ENCODE measurements at regions not wholly inside any gene's neighbourhood (a gene's known extent, or its start where the extent isn't known, plus 50 kb on each side); places are given as distances from the start of the nearest gene placed in this dataset.

- ATAC-seq (no peak), DNase-seq (no peak)
- H3K4me3 ChIP-seq, result no peak overlapping the region
- no peaks in the 10 kb centered on the region for H3K4me1 ChIP-seq
- H3K36me3 ChIP-seq (replicated peaks in 1 of 2; ENCODE audit: insufficient read depth in 1 of 2, low read depth in 2 of 2), result no peaks in the 10 kb centered on the region
- no peak overlapping the region for H3K27ac ChIP-seq
- H3K9me3 ChIP-seq, result no peaks in the 10 kb centered on the region
- intact Hi-C loops (cut with DNase I), result no loop called here
- TF ChIP-seq POLR2A (IDR thresholded peaks at IDR 0.05), result no peak
- no peak for TF ChIP-seq CTCF (IDR thresholded peaks at IDR 0.05)
- 56 to 91% methylated on average over 2 of the region's 2 CpGs for WGBS, 2 donors
- H3K27me3 ChIP-seq, result no peaks in the 10 kb centered on the region
Observed at GRCh38 chr1:239655023-239655422, 268.7 kb downstream of the CHRM3 start.

- no peaks in the 10 kb centered on the region for H3K9me3 ChIP-seq
- H3K27me3 ChIP-seq, result no peaks in the 10 kb centered on the region
- DNase-seq (no peak), ATAC-seq (no peak)
- TF ChIP-seq POLR2A (IDR thresholded peaks at IDR 0.05), result no peak
- H3K4me3 ChIP-seq, result no peak overlapping the region
- no peak overlapping the region for H3K27ac ChIP-seq
- no peaks in the 10 kb centered on the region for H3K4me1 ChIP-seq
- intact Hi-C loops (cut with DNase I), result no loop called here
- no peaks in the 10 kb centered on the region for H3K36me3 ChIP-seq (replicated peaks in 1 of 2; ENCODE audit: insufficient read depth in 1 of 2, low read depth in 2 of 2)
- WGBS, 2 donors, result 85 to 90% methylated on average over 2 of the region's 2 CpGs
Observed at GRCh38 chr1:239657291-239657690, 270.9 kb downstream of the CHRM3 start.

GRCh38 chr1:239662950-239663349 is 276.6 kb downstream of the CHRM3 start:
- Histone ChIP-seq H3K27ac (no peak overlapping the region), H3K9me3 (no peaks in the 10 kb centered on the region), H3K27me3 (no peaks in the 10 kb centered on the region), H3K4me1 (no peaks in the 10 kb centered on the region), H3K4me3 (no peak overlapping the region), H3K36me3 (replicated peaks in 1 of 2; ENCODE audit: insufficient read depth in 1 of 2, low read depth in 2 of 2) (no peaks in the 10 kb centered on the region)
- intact Hi-C loops (cut with DNase I), result no loop called here
- WGBS, 2 donors, result 65 to 92% methylated on average over 3 of the region's 3 CpGs
- ATAC-seq (no peak), DNase-seq (no peak)
- no peak for TF ChIP-seq CTCF (IDR thresholded peaks at IDR 0.05)
- TF ChIP-seq POLR2A (IDR thresholded peaks at IDR 0.05), result no peak

GRCh38 chr1:239672256-239672655 is 285.9 kb downstream of the CHRM3 start:
- TF ChIP-seq CTCF (IDR thresholded peaks at IDR 0.05), result no peak
- TF ChIP-seq POLR2A (IDR thresholded peaks at IDR 0.05), result no peak
- Histone ChIP-seq H3K9me3 (no peaks in the 10 kb centered on the region), H3K4me3 (no peak overlapping the region), H3K36me3 (replicated peaks in 1 of 2; ENCODE audit: insufficient read depth in 1 of 2, low read depth in 2 of 2) (no peaks in the 10 kb centered on the region), H3K27ac (no peak overlapping the region), H3K27me3 (no peaks in the 10 kb centered on the region), H3K4me1 (no peaks in the 10 kb centered on the region)
- intact Hi-C loops (cut with DNase I), result no loop called here
- ATAC-seq (no peak), DNase-seq (no peak)
- 62 to 92% methylated on average over 1 of the region's 1 CpG for WGBS, 2 donors

GRCh38 chr1:239675735-239676134 is 289.4 kb downstream of the CHRM3 start:
- Histone ChIP-seq H3K27ac (no peak overlapping the region), H3K36me3 (replicated peaks in 1 of 2; ENCODE audit: insufficient read depth in 1 of 2, low read depth in 2 of 2) (no peaks in the 10 kb centered on the region), H3K4me3 (no peak overlapping the region), H3K9me3 (no peaks in the 10 kb centered on the region), H3K4me1 (no peaks in the 10 kb centered on the region), H3K27me3 (no peaks in the 10 kb centered on the region)
- WGBS, 2 donors, result 91 to 95% methylated on average over 2 of the region's 2 CpGs
- intact Hi-C loops (cut with DNase I), result no loop called here
- ATAC-seq (no peak), DNase-seq (no peak)
- no peak for TF ChIP-seq CTCF (IDR thresholded peaks at IDR 0.05)
- TF ChIP-seq POLR2A (IDR thresholded peaks at IDR 0.05), result no peak
